ENCODE measurements at regions not wholly inside any gene's neighbourhood (a gene's known extent, or its start where the extent isn't known, plus 50 kb on each side); places are given as distances from the start of the nearest gene placed in this dataset.
"Not testable (repeated sequence)": the region's sequence is repeated elsewhere in the genome, so short reads cannot be mapped to it uniquely, and the experiment has no call there.

- DNase-seq (ENCODE audit: low read depth) = peak; percentile 39
Measured at GRCh38 chr7:68176974-68177373, 1180.3 kb downstream of the TYW1 start.

GRCh38 chr7:68180761-68181160 lies 1184.1 kb downstream of the TYW1 start:
- DNase-seq (ENCODE audit: low read depth) = no peak

GRCh38 chr7:68183176-68183575 lies 1186.5 kb downstream of the TYW1 start:
- DNase-seq (ENCODE audit: low read depth) = no peak

- no peak for DNase-seq (ENCODE audit: low read depth)
Measured at GRCh38 chr7:68185631-68186456, 1189.2 kb downstream of the TYW1 start.

GRCh38 chr7:68187532-68187931 lies 1190.9 kb downstream of the TYW1 start:
- no peak for DNase-seq (ENCODE audit: low read depth)

GRCh38 chr7:68192941-68193340 lies 1196.3 kb downstream of the TYW1 start:
- no peak for DNase-seq (ENCODE audit: low read depth)

- DNase-seq (ENCODE audit: low read depth) = not testable (repeated sequence)
Measured at GRCh38 chr7:68195642-68196041, 1199.0 kb downstream of the TYW1 start.

- no peak for DNase-seq (ENCODE audit: low read depth)
Measured at GRCh38 chr7:68200051-68200670, 1203.5 kb downstream of the TYW1 start.

GRCh38 chr7:68203251-68203650 lies 1206.6 kb downstream of the TYW1 start:
- no peak for DNase-seq (ENCODE audit: low read depth)

GRCh38 chr7:68205826-68206225 lies 1209.2 kb downstream of the TYW1 start:
- DNase-seq (ENCODE audit: low read depth) = no peak

- DNase-seq (ENCODE audit: low read depth) = no peak
Measured at GRCh38 chr7:68206946-68207485, 1210.4 kb downstream of the TYW1 start.

- DNase-seq (ENCODE audit: low read depth) = no peak
Measured at GRCh38 chr7:68207676-68208075, 1211.0 kb downstream of the TYW1 start.

GRCh38 chr7:68209486-68209885 lies 1212.9 kb downstream of the TYW1 start:
- no peak for DNase-seq (ENCODE audit: low read depth)

GRCh38 chr7:68213838-68214237 lies 1217.2 kb downstream of the TYW1 start:
- DNase-seq (ENCODE audit: low read depth) = no peak

GRCh38 chr7:68216051-68216450 lies 1219.4 kb downstream of the TYW1 start:
- no peak for DNase-seq (ENCODE audit: low read depth)

GRCh38 chr7:68217426-68217825 lies 1220.8 kb downstream of the TYW1 start:
- no peak for DNase-seq (ENCODE audit: low read depth)

- DNase-seq (ENCODE audit: low read depth) = no peak
Measured at GRCh38 chr7:68218461-68218860, 1221.8 kb downstream of the TYW1 start.

- DNase-seq (ENCODE audit: low read depth) = no peak
Measured at GRCh38 chr7:68222311-68222710, 1225.7 kb downstream of the TYW1 start.

GRCh38 chr7:68224041-68224741 lies 1227.6 kb downstream of the TYW1 start:
- no peak for DNase-seq (ENCODE audit: low read depth)

- DNase-seq (ENCODE audit: low read depth) = not testable (repeated sequence)
Measured at GRCh38 chr7:68231011-68231410, 1234.4 kb downstream of the TYW1 start.

GRCh38 chr7:68235937-68236336 lies 1239.3 kb downstream of the TYW1 start:
- DNase-seq (ENCODE audit: low read depth) = no peak

- DNase-seq (ENCODE audit: low read depth) = no peak
Measured at GRCh38 chr7:68238204-68238805, 1241.7 kb downstream of the TYW1 start.

All from EH (cell line).